Stomach (tissue), 8 donors: ENCODE measurements at regions not wholly inside any gene's neighbourhood (a gene's known extent, or its start where the extent isn't known, plus 50 kb on each side); places are given as distances from the start of the nearest gene placed in this dataset.
"Not testable (repeated sequence)": the region's sequence is repeated elsewhere in the genome, so short reads cannot be mapped to it uniquely, and the experiment has no call there.

Experiments used
- DNase-seq, 2 donors: peaks; one replicate each; pipeline versions ENCODE4 v3.0.0 to v3.0.0-alpha.2; 2013 to 2019
- H3K27ac ChIP-seq, 5 donors: fragments of 200-600 bp in 4 of 5; sonication (generic) in 4 of 5; one replicate each; pipeline ENCODE4 v1.5.1; 2013 to 2019; ENCODE audit warnings: mild to moderate bottlenecking in 1 of 5, moderate library complexity in 1 of 5
- H3K27me3 ChIP-seq, 3 donors: fragments of 200-600 bp; sonication (generic); one replicate each; pipeline ENCODE4 v1.5.1; 2017 to 2019; ENCODE audit warnings: mixed run types in 1 of 3
- H3K36me3 ChIP-seq, 4 donors: fragments of 200-600 bp; sonication (generic); 1 replicate in 3 of 4; 2 replicates in 1 of 4; pipeline ENCODE4 v1.5.1; 2016 to 2019
- H3K4me1 ChIP-seq, 4 donors: fragments of 200-600 bp; sonication (generic); one replicate each; pipeline ENCODE4 v1.5.1; 2016 to 2019
- H3K4me3 ChIP-seq, 4 donors: fragments of 200-600 bp; sonication (generic) in 3 of 4; one replicate each; pipeline ENCODE4 v1.5.1; 2016 to 2019; ENCODE audit warnings: mild to moderate bottlenecking in 1 of 4
- H3K9me3 ChIP-seq, 4 donors: fragments of 200-600 bp; sonication (generic); one replicate each; pipeline ENCODE4 v1.5.1; 2016 to 2019
- WGBS, 5 donors: extraction: QIAGEN DNeasy Blood & Tissue Kit in 3 of 5; methylation state at CpG; one replicate each; pipeline versions ENCODE4 v1.1.5 to v1.1.7; 2013 to 2018; 5-methylcytosine and 5-hydroxymethylcytosine counted together
- intact Hi-C: fragments of 100-400 bp; cut with DNase I; formaldehyde crosslinking; loops from one replicate; pipeline ENCODE4 v1.15.1; 2023; ENCODE audit warnings: low total_unique reads
- donor health status: healthy with polysubstance abuse.
- donor health status: Bipolar disorder and iron deficiency.
- donor health status: healthy.

GRCh38 chr21:6464419-6464818 lies 4057.0 kb upstream of the TPTE start:
- no CpG with 5 or more reads among the region's 11 CpGs for WGBS, 5 donors
- DNase-seq, H3K9me3 ChIP-seq, H3K36me3 ChIP-seq, H3K27me3 ChIP-seq, H3K27ac ChIP-seq, intact Hi-C loops, H3K4me1 ChIP-seq, H3K4me3 ChIP-seq: not testable (repeated sequence)

GRCh38 chr21:6466081-6466698 lies 4055.2 kb upstream of the TPTE start:
- H3K27me3 ChIP-seq, intact Hi-C loops, H3K4me1 ChIP-seq, DNase-seq, H3K36me3 ChIP-seq, H3K9me3 ChIP-seq, H3K4me3 ChIP-seq, H3K27ac ChIP-seq: not testable (repeated sequence)
- WGBS, 5 donors: no CpG with 5 or more reads among the region's 62 CpGs

- H3K4me1 ChIP-seq, H3K4me3 ChIP-seq, intact Hi-C loops, H3K9me3 ChIP-seq, DNase-seq, H3K27ac ChIP-seq, H3K36me3 ChIP-seq, H3K27me3 ChIP-seq: not testable (repeated sequence)
- no CpG with 5 or more reads among the region's 33 CpGs for WGBS, 5 donors
These were observed 4054.7 kb upstream of the TPTE start for GRCh38 chr21:6466707-6467106.

GRCh38 chr21:6467189-6467774 lies 4054.1 kb upstream of the TPTE start:
- intact Hi-C loops, H3K27me3 ChIP-seq, H3K27ac ChIP-seq, H3K4me1 ChIP-seq, H3K4me3 ChIP-seq, H3K9me3 ChIP-seq, DNase-seq, H3K36me3 ChIP-seq: not testable (repeated sequence)
- WGBS, 5 donors: 3% methylated on average over 10 of the region's 60 CpGs; no CpG with 5 or more reads in 4 of the 5 donors

- H3K4me3 ChIP-seq, DNase-seq, H3K9me3 ChIP-seq, H3K27ac ChIP-seq, H3K4me1 ChIP-seq, H3K36me3 ChIP-seq, H3K27me3 ChIP-seq, intact Hi-C loops: not testable (repeated sequence)
- WGBS, 5 donors: no CpG with 5 or more reads among the region's 55 CpGs
These were observed 4053.5 kb upstream of the TPTE start for GRCh38 chr21:6467907-6468306.

- H3K27me3 ChIP-seq, H3K4me3 ChIP-seq, intact Hi-C loops, H3K4me1 ChIP-seq, H3K36me3 ChIP-seq, H3K27ac ChIP-seq, H3K9me3 ChIP-seq, DNase-seq: not testable (repeated sequence)
- WGBS, 5 donors: 0% methylated on average over 5 of the region's 34 CpGs; no CpG with 5 or more reads in 4 of the 5 donors
These were observed 4053.0 kb upstream of the TPTE start for GRCh38 chr21:6468331-6468860.

GRCh38 chr21:6474250-6474968 lies 4047.0 kb upstream of the TPTE start:
- WGBS, 5 donors: no CpG with 5 or more reads among the region's 25 CpGs
- intact Hi-C loops, DNase-seq: not testable (repeated sequence)

GRCh38 chr21:6481116-6481515 lies 4040.3 kb upstream of the TPTE start:
- intact Hi-C loops, H3K9me3 ChIP-seq, H3K27me3 ChIP-seq, H3K36me3 ChIP-seq, H3K4me1 ChIP-seq, H3K4me3 ChIP-seq, DNase-seq, H3K27ac ChIP-seq: not testable (repeated sequence)
- WGBS, 5 donors: no CpG with 5 or more reads among the region's 17 CpGs

More at GRCh38 chr21:6474250-6474968, 4047.0 kb upstream of the TPTE start:
- not testable (repeated sequence) for H3K36me3 ChIP-seq, H3K4me3 ChIP-seq, H3K9me3 ChIP-seq, H3K27ac ChIP-seq, H3K4me1 ChIP-seq, H3K27me3 ChIP-seq

GRCh38 chr21:6482616-6483015 lies 4038.8 kb upstream of the TPTE start:
- H3K36me3 ChIP-seq, H3K4me3 ChIP-seq, H3K9me3 ChIP-seq, H3K27ac ChIP-seq, intact Hi-C loops, DNase-seq, H3K27me3 ChIP-seq, H3K4me1 ChIP-seq: not testable (repeated sequence)
- WGBS, 5 donors: 83 to 91% (median 90%) methylated on average over 1 of the region's 3 CpGs; no CpG with 5 or more reads in 2 of the 5 donors

- intact Hi-C loops, H3K36me3 ChIP-seq, H3K27me3 ChIP-seq, DNase-seq, H3K4me3 ChIP-seq, H3K27ac ChIP-seq, H3K9me3 ChIP-seq, H3K4me1 ChIP-seq: not testable (repeated sequence)
- no CpG with 5 or more reads among the region's 4 CpGs for WGBS, 5 donors
These were observed 4037.7 kb upstream of the TPTE start for GRCh38 chr21:6483645-6484044.

GRCh38 chr21:6486821-6487220 lies 4034.6 kb upstream of the TPTE start:
- H3K4me1 ChIP-seq, DNase-seq, H3K36me3 ChIP-seq, H3K4me3 ChIP-seq, H3K27ac ChIP-seq, intact Hi-C loops, H3K27me3 ChIP-seq, H3K9me3 ChIP-seq: not testable (repeated sequence)
- 93 to 98% (median 93%) methylated on average over 8 to 24 of the region's 26 CpGs; no CpG with 5 or more reads in 2 of the 5 donors for whole genome bisulfite sequencing, 5 donors

GRCh38 chr21:6492691-6493090 lies 4028.7 kb upstream of the TPTE start:
- intact Hi-C loops, H3K27ac ChIP-seq, DNase-seq, H3K4me1 ChIP-seq, H3K27me3 ChIP-seq, H3K9me3 ChIP-seq, H3K36me3 ChIP-seq, H3K4me3 ChIP-seq: not testable (repeated sequence)
- WGBS, 5 donors: no CpG with 5 or more reads among the region's 8 CpGs
